ENCODE measurements at regions not wholly inside any gene's neighbourhood (a gene's known extent, or its start where the extent isn't known, plus 50 kb on each side); places are given as distances from the start of the nearest gene placed in this dataset.

- TF ChIP-seq CTCF (optimal IDR thresholded peaks at IDR 0.05 in 1 of 3, IDR thresholded peaks at IDR 0.05 in 1 of 3, conservative IDR thresholded peaks at IDR 0.05 in 1 of 3; ENCODE audit: extremely low read depth in 1 of 3, insufficient read depth in 2 of 3, low read length in 3 of 3) (no peak), EZH2 (IDR thresholded peaks at IDR 0.05; ENCODE audit: low read length) (no peak)
Observed at GRCh38 chr15:67941648-67942310, 101.9 kb upstream of the RNU6-1 start.
